ENCODE measurements at regions not wholly inside any gene's neighbourhood (a gene's known extent, or its start where the extent isn't known, plus 50 kb on each side); places are given as distances from the start of the nearest gene placed in this dataset.

GRCh38 chr9:81388831-81389230, 300.5 kb downstream of the TLE1 start:
- H3K36me3 Mint-ChIP-seq, result no peaks in the 10 kb centered on the region
- Histone ChIP-seq H3K4me1 (ENCODE audit: control insufficient read depth in 2 of 2, insufficient read depth in 2 of 2, low read length in 2 of 2) (no peaks in the 10 kb centered on the region), H3K4me3 (ENCODE audit: low read length) (no peak overlapping the region), H3K9me3 (ENCODE audit: control insufficient read depth in 2 of 3, low read length in 3 of 3) (no peaks in the 10 kb centered on the region), H3K36me3 (ENCODE audit: control insufficient read depth in 2 of 3, insufficient read depth in 3 of 3, low read length in 3 of 3) (no peaks in the 10 kb centered on the region), H3K27ac (ENCODE audit: low read depth, low read length) (no peak overlapping the region), H3K27me3 (ENCODE audit: control insufficient read depth in 2 of 2, insufficient read depth in 2 of 2, low read length in 2 of 2) (no peaks in the 10 kb centered on the region)
- no peak overlapping the region for H3K27ac Mint-ChIP-seq
- intact Hi-C loops (cut with micrococcal nuclease), result no loop called here
- no peak overlapping the region for H3K4me3 Mint-ChIP-seq
- H3K9me3 Mint-ChIP-seq, result peaks cover 0 to 4% (median 0%) of the 10 kb centered on the region in 11 donors
- DNase-seq (no peak), ATAC-seq (no peak)
- ChIA-PET POLR2A (no interaction called here), CTCF (no interaction called here)
- no peaks in the 10 kb centered on the region for H3K27me3 Mint-ChIP-seq
- no peaks in the 10 kb centered on the region for H3K4me1 Mint-ChIP-seq

DNA sequence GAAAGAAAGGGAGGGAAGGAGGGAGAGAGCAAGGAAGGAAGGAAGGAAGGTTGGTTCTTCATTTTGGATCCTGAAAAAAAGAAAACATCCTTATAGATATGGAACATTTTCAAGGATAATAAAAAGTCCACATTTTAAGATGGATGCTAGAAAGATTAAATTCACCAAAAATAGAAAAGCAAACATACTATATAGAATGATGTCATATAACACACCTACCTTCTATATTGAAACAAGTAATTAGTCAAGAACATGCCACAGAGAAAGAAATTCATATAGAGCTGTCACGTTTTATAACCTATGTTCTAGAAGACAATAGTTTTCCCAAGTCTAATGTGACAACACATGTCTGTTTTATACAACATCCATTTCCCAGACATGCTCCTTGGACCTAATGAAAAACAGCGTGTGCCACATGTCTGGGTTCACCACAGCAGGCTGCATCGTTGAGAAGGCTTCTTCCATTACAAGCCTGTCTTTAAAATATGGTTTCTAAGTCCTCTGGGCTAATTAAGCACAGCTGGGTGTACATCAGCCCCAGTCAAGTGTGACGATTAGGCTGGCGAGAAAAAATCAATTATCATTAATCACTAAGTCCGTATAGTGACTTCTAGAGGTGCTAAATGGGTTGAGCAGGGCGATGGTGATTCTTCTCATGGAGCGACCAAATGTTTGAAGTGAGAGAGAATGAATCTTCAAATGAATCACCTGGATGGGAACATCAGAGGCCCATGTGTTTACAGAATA, 301.8 kb downstream of the TLE1 start:
- ATAC-seq, result no peak
- POLR2A ChIA-PET, result no interaction called here

DNA sequence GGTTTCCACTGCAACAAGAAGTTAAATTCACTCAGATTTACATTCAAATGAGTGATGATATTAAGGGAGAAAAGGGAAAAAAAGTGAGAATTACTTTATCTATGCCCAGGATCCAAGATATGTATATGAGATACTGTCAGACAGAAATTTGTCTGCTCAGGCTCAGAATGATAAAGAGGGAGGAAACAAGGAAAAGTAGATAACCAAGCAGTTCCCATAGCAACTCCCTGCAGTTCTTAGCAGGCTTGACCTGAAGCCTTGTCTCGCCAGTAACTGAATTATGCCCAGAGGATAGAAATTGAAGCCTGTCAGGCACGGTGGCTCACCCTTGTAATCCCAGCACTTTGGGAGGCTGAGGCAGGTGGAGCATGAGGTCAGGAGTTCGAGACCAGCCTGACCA, 304.4 kb downstream of the TLE1 start:
- no peak overlapping the region for H3K4me3 Mint-ChIP-seq
- intact Hi-C loops (cut with micrococcal nuclease), result no loop called here
- Histone ChIP-seq H3K4me3 (ENCODE audit: low read length) (no peak overlapping the region), H3K9me3 (ENCODE audit: control insufficient read depth in 2 of 3, low read length in 3 of 3) (no peaks in the 10 kb centered on the region), H3K36me3 (ENCODE audit: control insufficient read depth in 2 of 3, insufficient read depth in 3 of 3, low read length in 3 of 3) (no peaks in the 10 kb centered on the region), H3K27ac (ENCODE audit: low read depth, low read length) (no peak overlapping the region), H3K27me3 (ENCODE audit: control insufficient read depth in 2 of 2, insufficient read depth in 2 of 2, low read length in 2 of 2) (no peaks in the 10 kb centered on the region), H3K4me1 (ENCODE audit: control insufficient read depth in 2 of 2, insufficient read depth in 2 of 2, low read length in 2 of 2) (no peaks in the 10 kb centered on the region)
- DNase-seq (no peak), ATAC-seq (no peak)
- peaks cover 0 to 8% (median 0%) of the 10 kb centered on the region in 11 donors for H3K9me3 Mint-ChIP-seq
- no peak overlapping the region for H3K27ac Mint-ChIP-seq
- ChIA-PET POLR2A (no interaction called here), CTCF (no interaction called here)
- H3K36me3 Mint-ChIP-seq, result no peaks in the 10 kb centered on the region
- no peaks in the 10 kb centered on the region for H3K4me1 Mint-ChIP-seq
- no peaks in the 10 kb centered on the region for H3K27me3 Mint-ChIP-seq

More for the DNA sequence above, 301.8 kb downstream of the TLE1 start:
- no peak overlapping the region for H3K27ac ChIP-seq (ENCODE audit: low read depth, low read length)
- H3K9me3 ChIP-seq (ENCODE audit: control insufficient read depth in 2 of 3, low read length in 3 of 3), result no peaks in the 10 kb centered on the region
- CTCF ChIA-PET, result no interaction called here
- H3K9me3 Mint-ChIP-seq, result peaks cover 0 to 5% (median 0%) of the 10 kb centered on the region in 11 donors
- no peaks in the 10 kb centered on the region for H3K4me1 Mint-ChIP-seq
- H3K4me1 ChIP-seq (ENCODE audit: control insufficient read depth in 2 of 2, insufficient read depth in 2 of 2, low read length in 2 of 2), result no peaks in the 10 kb centered on the region
- H3K27ac Mint-ChIP-seq, result no peak overlapping the region
- DNase-seq, result no peak
- intact Hi-C loops (cut with micrococcal nuclease), result no loop called here
- H3K27me3 Mint-ChIP-seq, result no peaks in the 10 kb centered on the region
- no peaks in the 10 kb centered on the region for H3K27me3 ChIP-seq (ENCODE audit: control insufficient read depth in 2 of 2, insufficient read depth in 2 of 2, low read length in 2 of 2)
- H3K4me3 ChIP-seq (ENCODE audit: low read length), result no peak overlapping the region
- no peaks in the 10 kb centered on the region for H3K36me3 Mint-ChIP-seq
- H3K36me3 ChIP-seq (ENCODE audit: control insufficient read depth in 2 of 3, insufficient read depth in 3 of 3, low read length in 3 of 3), result no peaks in the 10 kb centered on the region
- H3K4me3 Mint-ChIP-seq, result no peak overlapping the region

- CTCF ChIA-PET, result no interaction called here
- H3K4me1 Mint-ChIP-seq, result no peaks in the 10 kb centered on the region
- intact Hi-C loops (cut with micrococcal nuclease), result no loop called here
- Histone ChIP-seq H3K4me1 (ENCODE audit: control insufficient read depth in 2 of 2, insufficient read depth in 2 of 2, low read length in 2 of 2) (no peaks in the 10 kb centered on the region), H3K4me3 (ENCODE audit: low read length) (no peak overlapping the region), H3K9me3 (ENCODE audit: control insufficient read depth in 2 of 3, low read length in 3 of 3) (no peaks in the 10 kb centered on the region), H3K27me3 (ENCODE audit: control insufficient read depth in 2 of 2, insufficient read depth in 2 of 2, low read length in 2 of 2) (no peaks in the 10 kb centered on the region), H3K27ac (ENCODE audit: low read depth, low read length) (no peak overlapping the region), H3K36me3 (ENCODE audit: control insufficient read depth in 2 of 3, insufficient read depth in 3 of 3, low read length in 3 of 3) (no peaks in the 10 kb centered on the region)
- no peak overlapping the region for H3K4me3 Mint-ChIP-seq
- DNase-seq, result no peak
- POLR2A ChIA-PET, result no interaction called here
- no peak for ATAC-seq
- H3K36me3 Mint-ChIP-seq, result no peaks in the 10 kb centered on the region
- H3K27me3 Mint-ChIP-seq, result no peaks in the 10 kb centered on the region
- peaks cover 0 to 8% (median 0%) of the 10 kb centered on the region in 11 donors for H3K9me3 Mint-ChIP-seq
- H3K27ac Mint-ChIP-seq, result no peak overlapping the region
Measured at GRCh38 chr9:81382281-81382680, 307.1 kb downstream of the TLE1 start.

GRCh38 chr9:81381694-81382093, 307.7 kb downstream of the TLE1 start:
- ATAC-seq (no peak), DNase-seq (no peak)
- H3K36me3 Mint-ChIP-seq, result no peaks in the 10 kb centered on the region
- Histone ChIP-seq H3K27me3 (ENCODE audit: control insufficient read depth in 2 of 2, insufficient read depth in 2 of 2, low read length in 2 of 2) (no peaks in the 10 kb centered on the region), H3K4me1 (ENCODE audit: control insufficient read depth in 2 of 2, insufficient read depth in 2 of 2, low read length in 2 of 2) (no peaks in the 10 kb centered on the region), H3K4me3 (ENCODE audit: low read length) (no peak overlapping the region), H3K36me3 (ENCODE audit: control insufficient read depth in 2 of 3, insufficient read depth in 3 of 3, low read length in 3 of 3) (no peaks in the 10 kb centered on the region), H3K27ac (ENCODE audit: low read depth, low read length) (no peak overlapping the region), H3K9me3 (ENCODE audit: control insufficient read depth in 2 of 3, low read length in 3 of 3) (no peaks in the 10 kb centered on the region)
- H3K27ac Mint-ChIP-seq, result no peak overlapping the region
- no peaks in the 10 kb centered on the region for H3K27me3 Mint-ChIP-seq
- intact Hi-C loops (cut with micrococcal nuclease), result no loop called here
- no peak overlapping the region for H3K4me3 Mint-ChIP-seq
- peaks cover 0 to 6% (median 0%) of the 10 kb centered on the region in 11 donors for H3K9me3 Mint-ChIP-seq
- CTCF ChIA-PET, result no interaction called here
- H3K4me1 Mint-ChIP-seq, result no peaks in the 10 kb centered on the region
- POLR2A ChIA-PET, result no interaction called here

DNA sequence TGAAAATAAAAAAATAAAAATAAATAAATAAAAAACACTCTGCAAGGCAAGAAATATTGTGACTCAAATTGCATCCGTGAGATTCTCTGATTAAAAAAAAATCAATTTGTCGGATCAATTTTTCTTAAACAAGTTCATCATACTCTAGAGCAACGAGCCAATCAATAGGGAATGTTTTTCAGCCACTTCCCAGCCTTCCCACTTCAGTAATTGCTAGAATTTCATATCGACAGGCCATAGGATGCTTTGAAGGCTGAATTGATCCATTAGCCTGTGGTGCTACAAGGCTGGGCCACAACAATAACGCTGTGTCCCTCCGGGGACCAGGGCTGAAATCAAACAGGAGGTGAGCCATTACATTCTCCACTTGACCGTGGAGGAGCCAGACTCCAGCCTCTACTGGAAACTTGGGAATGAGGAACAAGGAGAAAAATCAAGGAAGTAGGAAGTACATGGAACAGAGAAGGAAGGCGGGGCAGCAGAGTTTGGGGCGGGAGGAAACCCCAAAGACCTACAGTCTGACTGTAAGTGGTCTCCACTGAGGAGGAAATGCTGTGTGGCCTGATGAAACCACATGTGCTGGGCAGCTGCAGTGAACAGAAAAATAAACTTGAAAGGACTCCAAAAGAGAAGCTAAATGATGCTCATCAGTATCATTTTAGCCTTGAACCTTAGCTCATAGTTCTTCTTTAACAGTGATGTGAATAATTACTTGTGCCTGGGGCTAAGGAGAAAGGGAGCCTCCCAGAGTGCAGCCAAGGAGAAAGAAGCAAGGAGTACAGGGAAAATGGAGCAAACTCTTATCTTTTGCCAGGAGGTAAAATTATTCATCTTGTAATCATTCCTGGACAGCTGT, 308.6 kb downstream of the TLE1 start:
- Mint-ChIP-seq H3K4me3 (no peak overlapping the region), H3K36me3 (no peaks in the 10 kb centered on the region), H3K27me3 (no peaks in the 10 kb centered on the region), H3K9me3 (peaks cover 0 to 4% (median 0%) of the 10 kb centered on the region in 11 donors), H3K27ac (no peak overlapping the region), H3K4me1 (no peaks in the 10 kb centered on the region)
- Histone ChIP-seq H3K4me3 (ENCODE audit: low read length) (no peak overlapping the region), H3K27ac (ENCODE audit: low read depth, low read length) (no peak overlapping the region), H3K27me3 (ENCODE audit: control insufficient read depth in 2 of 2, insufficient read depth in 2 of 2, low read length in 2 of 2) (no peaks in the 10 kb centered on the region), H3K4me1 (ENCODE audit: control insufficient read depth in 2 of 2, insufficient read depth in 2 of 2, low read length in 2 of 2) (no peaks in the 10 kb centered on the region), H3K36me3 (ENCODE audit: control insufficient read depth in 2 of 3, insufficient read depth in 3 of 3, low read length in 3 of 3) (no peaks in the 10 kb centered on the region), H3K9me3 (ENCODE audit: control insufficient read depth in 2 of 3, low read length in 3 of 3) (no peaks in the 10 kb centered on the region)
- CTCF ChIA-PET, result no interaction called here
- POLR2A ChIA-PET, result no interaction called here
- DNase-seq, result no peak
- ATAC-seq, result no peak
- intact Hi-C loops (cut with micrococcal nuclease), result no loop called here

DNA sequence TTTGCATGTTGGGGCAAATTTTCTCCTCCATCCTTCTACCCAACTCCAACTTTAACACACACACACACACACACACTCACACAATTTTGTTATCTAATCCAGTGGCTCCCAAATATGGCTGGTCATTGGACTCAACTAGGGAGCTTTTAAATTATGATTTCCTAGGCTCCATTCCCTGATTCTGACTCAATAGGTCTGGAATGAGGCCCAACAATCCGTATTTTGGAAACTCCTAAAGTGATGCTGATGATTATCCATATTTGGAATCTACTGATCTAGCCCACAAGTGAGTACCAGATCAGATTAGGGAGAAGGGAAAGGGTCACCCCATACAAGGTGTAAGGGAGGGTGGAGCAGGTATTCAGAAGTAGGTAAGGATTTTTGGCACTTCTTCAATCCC, 309.7 kb downstream of the TLE1 start:
- no peaks in the 10 kb centered on the region for H3K4me1 ChIP-seq (ENCODE audit: control insufficient read depth in 2 of 2, insufficient read depth in 2 of 2, low read length in 2 of 2)
- intact Hi-C loops (cut with micrococcal nuclease), result no loop called here
- no peaks in the 10 kb centered on the region for H3K4me1 Mint-ChIP-seq
- no peaks in the 10 kb centered on the region for H3K36me3 Mint-ChIP-seq
- no peaks in the 10 kb centered on the region for H3K36me3 ChIP-seq (ENCODE audit: control insufficient read depth in 2 of 3, insufficient read depth in 3 of 3, low read length in 3 of 3)
- H3K4me3 Mint-ChIP-seq, result no peak overlapping the region
- H3K27ac Mint-ChIP-seq, result no peak overlapping the region
- no peak overlapping the region for H3K27ac ChIP-seq (ENCODE audit: low read depth, low read length)
- H3K27me3 ChIP-seq (ENCODE audit: control insufficient read depth in 2 of 2, insufficient read depth in 2 of 2, low read length in 2 of 2), result no peaks in the 10 kb centered on the region
- no peaks in the 10 kb centered on the region for H3K9me3 ChIP-seq (ENCODE audit: control insufficient read depth in 2 of 3, low read length in 3 of 3)
- no peak overlapping the region for H3K4me3 ChIP-seq (ENCODE audit: low read length)
- POLR2A ChIA-PET, result no interaction called here
- no peak for DNase-seq
- ATAC-seq, result no peak
- H3K27me3 Mint-ChIP-seq, result no peaks in the 10 kb centered on the region
- CTCF ChIA-PET, result no interaction called here
- peaks cover 0 to 6% (median 0%) of the 10 kb centered on the region in 11 donors for H3K9me3 Mint-ChIP-seq

Measured in naive thymus-derived CD4-positive, alpha-beta T cell (primary cell).